ENCODE measurements at regions not wholly inside any gene's neighbourhood (a gene's known extent, or its start where the extent isn't known, plus 50 kb on each side); places are given as distances from the start of the nearest gene placed in this dataset.

GRCh38 chr5:19297934-19298333 is 690.1 kb downstream of the CDH18 start (continued):
- TF ChIP-seq, protein P1, sequence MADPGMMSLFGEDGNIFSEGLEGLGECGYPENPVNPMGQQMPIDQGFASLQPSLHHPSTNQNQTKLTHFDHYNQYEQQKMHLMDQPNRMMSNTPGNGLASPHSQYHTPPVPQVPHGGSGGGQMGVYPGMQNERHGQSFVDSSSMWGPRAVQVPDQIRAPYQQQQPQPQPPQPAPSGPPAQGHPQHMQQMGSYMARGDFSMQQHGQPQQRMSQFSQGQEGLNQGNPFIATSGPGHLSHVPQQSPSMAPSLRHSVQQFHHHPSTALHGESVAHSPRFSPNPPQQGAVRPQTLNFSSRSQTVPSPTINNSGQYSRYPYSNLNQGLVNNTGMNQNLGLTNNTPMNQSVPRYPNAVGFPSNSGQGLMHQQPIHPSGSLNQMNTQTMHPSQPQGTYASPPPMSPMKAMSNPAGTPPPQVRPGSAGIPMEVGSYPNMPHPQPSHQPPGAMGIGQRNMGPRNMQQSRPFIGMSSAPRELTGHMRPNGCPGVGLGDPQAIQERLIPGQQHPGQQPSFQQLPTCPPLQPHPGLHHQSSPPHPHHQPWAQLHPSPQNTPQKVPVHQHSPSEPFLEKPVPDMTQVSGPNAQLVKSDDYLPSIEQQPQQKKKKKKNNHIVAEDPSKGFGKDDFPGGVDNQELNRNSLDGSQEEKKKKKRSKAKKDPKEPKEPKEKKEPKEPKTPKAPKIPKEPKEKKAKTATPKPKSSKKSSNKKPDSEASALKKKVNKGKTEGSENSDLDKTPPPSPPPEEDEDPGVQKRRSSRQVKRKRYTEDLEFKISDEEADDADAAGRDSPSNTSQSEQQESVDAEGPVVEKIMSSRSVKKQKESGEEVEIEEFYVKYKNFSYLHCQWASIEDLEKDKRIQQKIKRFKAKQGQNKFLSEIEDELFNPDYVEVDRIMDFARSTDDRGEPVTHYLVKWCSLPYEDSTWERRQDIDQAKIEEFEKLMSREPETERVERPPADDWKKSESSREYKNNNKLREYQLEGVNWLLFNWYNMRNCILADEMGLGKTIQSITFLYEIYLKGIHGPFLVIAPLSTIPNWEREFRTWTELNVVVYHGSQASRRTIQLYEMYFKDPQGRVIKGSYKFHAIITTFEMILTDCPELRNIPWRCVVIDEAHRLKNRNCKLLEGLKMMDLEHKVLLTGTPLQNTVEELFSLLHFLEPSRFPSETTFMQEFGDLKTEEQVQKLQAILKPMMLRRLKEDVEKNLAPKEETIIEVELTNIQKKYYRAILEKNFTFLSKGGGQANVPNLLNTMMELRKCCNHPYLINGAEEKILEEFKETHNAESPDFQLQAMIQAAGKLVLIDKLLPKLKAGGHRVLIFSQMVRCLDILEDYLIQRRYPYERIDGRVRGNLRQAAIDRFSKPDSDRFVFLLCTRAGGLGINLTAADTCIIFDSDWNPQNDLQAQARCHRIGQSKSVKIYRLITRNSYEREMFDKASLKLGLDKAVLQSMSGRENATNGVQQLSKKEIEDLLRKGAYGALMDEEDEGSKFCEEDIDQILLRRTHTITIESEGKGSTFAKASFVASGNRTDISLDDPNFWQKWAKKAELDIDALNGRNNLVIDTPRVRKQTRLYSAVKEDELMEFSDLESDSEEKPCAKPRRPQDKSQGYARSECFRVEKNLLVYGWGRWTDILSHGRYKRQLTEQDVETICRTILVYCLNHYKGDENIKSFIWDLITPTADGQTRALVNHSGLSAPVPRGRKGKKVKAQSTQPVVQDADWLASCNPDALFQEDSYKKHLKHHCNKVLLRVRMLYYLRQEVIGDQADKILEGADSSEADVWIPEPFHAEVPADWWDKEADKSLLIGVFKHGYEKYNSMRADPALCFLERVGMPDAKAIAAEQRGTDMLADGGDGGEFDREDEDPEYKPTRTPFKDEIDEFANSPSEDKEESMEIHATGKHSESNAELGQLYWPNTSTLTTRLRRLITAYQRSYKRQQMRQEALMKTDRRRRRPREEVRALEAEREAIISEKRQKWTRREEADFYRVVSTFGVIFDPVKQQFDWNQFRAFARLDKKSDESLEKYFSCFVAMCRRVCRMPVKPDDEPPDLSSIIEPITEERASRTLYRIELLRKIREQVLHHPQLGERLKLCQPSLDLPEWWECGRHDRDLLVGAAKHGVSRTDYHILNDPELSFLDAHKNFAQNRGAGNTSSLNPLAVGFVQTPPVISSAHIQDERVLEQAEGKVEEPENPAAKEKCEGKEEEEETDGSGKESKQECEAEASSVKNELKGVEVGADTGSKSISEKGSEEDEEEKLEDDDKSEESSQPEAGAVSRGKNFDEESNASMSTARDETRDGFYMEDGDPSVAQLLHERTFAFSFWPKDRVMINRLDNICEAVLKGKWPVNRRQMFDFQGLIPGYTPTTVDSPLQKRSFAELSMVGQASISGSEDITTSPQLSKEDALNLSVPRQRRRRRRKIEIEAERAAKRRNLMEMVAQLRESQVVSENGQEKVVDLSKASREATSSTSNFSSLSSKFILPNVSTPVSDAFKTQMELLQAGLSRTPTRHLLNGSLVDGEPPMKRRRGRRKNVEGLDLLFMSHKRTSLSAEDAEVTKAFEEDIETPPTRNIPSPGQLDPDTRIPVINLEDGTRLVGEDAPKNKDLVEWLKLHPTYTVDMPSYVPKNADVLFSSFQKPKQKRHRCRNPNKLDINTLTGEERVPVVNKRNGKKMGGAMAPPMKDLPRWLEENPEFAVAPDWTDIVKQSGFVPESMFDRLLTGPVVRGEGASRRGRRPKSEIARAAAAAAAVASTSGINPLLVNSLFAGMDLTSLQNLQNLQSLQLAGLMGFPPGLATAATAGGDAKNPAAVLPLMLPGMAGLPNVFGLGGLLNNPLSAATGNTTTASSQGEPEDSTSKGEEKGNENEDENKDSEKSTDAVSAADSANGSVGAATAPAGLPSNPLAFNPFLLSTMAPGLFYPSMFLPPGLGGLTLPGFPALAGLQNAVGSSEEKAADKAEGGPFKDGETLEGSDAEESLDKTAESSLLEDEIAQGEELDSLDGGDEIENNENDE (IDR thresholded peaks at IDR 0.05; ENCODE audit: insufficient replicate concordance, low read length): no peak
- TF ChIP-seq KDM5A (IDR thresholded peaks at IDR 0.05; ENCODE audit: low read length) (no peak), SIN3A (conservative IDR thresholded peaks at IDR 0.05 in 1 of 2, IDR thresholded peaks at IDR 0.05 in 1 of 2; ENCODE audit: low read depth in 1 of 2, low read length in 2 of 2) (no peak), RFX5 (IDR thresholded peaks at IDR 0.05; ENCODE audit: borderline replicate concordance, low read depth, low read length) (no peak), JUN (IDR thresholded peaks at IDR 0.05; ENCODE audit: low read depth, low read length) (no peak), POLR2AphosphoS5 (IDR thresholded peaks at IDR 0.05; ENCODE audit: low read depth, low read length) (no peak)

Data from H1 (cell line).